ENCODE measurements at regions not wholly inside any gene's neighbourhood (a gene's known extent, or its start where the extent isn't known, plus 50 kb on each side); places are given as distances from the start of the nearest gene placed in this dataset.
"Not testable (repeated sequence)": the region's sequence is repeated elsewhere in the genome, so short reads cannot be mapped to it uniquely, and the experiment has no call there.

DNA sequence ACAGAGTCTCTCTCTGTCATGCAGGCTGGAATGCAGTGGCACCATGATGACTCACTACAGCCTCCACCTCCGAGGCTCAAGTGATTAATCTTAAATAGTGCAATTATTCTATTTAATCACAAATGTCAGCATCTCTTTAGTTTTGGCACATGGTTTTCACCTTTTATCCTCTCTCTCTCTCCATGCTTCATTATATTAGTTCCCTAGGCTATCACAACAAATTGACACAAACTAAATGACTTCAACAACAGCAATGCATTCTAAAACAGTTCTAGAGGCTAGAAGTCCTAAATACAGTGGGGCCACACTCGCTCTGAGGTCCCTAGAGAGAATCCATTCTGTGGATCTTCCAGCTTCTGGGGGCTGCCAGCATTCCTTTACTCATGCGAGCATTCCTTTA, 178.2 kb upstream of the ZNG1F start:
- peak; percentile 6 to 12 for DNase-seq (ENCODE audit: low read depth in 2 of 2)

DNA sequence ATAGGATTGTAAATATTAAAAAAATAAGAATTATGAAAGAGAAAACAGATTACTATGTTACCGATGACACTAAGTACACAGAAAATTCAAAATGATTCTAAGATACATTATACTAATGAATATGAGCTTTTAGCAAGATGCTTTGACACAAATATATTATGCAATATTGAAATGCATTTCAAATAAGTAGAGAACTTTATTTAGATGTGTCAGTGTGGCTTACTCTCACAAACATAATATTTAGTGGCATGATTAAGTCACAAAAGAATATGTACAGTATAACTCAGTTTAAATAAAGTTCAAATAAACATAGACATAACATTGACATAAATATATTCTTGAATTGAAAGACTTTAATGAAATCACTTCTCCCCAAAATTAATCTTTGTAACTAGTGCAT, 172.7 kb upstream of the ZNG1F start:
- not testable (repeated sequence) for DNase-seq (ENCODE audit: low read depth in 2 of 2)

DNA sequence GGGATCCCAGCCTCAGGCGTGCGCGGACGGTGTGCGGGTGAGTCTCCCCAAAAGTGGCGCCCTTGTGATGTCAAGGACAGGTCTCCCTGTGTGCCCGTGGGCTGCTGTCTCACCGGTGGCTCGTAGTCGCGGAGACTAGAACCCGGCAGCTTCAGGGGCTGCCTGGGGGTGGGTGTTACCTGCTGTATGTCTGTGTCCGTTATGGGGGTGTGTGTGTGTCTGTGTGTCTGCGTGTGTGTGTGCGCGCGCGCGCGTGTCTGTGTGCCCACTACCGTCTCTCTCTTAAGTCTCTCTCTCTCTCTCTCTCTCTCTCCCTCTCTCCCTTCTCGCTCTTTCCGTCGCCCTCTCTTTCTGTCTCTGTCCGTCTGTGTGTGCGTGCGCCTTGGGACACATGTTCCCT, 170.0 kb upstream of the ZNG1F start:
- peak; percentile 5 to 6 for DNase-seq (ENCODE audit: low read depth in 2 of 2)

DNA sequence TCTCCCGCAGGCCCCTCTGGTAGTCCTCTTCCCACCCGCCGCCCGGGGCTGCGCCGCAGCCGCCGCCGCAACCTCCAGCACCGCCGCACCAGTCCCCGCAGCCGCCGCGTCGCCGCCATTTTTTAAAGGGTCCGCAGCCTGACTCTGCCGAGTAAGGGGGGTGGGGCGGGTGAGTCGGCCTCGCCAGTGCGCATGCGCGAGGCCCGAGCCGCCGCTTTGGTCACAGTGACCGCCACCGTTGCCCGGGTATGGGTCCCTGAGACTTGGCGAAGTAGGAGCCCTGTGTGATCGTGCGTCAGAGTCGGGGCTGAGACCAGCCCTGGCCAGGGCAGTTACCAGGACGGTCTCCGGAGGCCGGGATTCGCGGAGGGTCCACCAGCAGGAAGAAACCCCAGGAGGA, 169.6 kb upstream of the ZNG1F start:
- DNase-seq (ENCODE audit: low read depth in 2 of 2) = peak; percentile 8 to 11

DNA sequence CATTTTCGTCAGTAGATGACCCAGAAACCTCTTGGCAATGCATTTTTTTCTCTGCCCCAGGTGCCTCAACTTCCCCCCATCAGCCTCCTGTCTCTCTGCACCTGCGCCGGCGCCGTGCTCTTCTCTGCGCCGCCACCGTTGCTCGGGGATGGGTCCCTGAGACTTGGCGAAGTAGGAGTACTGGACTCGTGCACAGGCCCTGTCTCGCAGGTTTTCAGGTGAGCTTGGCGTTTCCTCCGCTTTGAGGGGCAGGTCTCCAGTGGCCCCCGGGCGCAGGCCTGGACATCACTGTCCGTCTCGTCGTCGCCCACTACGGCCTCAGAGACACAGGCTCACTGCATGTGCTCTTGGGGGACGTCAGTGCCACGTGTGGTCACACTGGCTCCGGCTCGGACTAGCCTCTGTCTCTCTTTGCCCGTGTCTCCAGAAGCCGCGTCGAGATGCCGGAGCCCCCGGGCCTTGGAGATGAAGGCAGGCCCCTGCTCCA, 168.8 kb upstream of the ZNG1F start:
- not testable (repeated sequence) for DNase-seq (ENCODE audit: low read depth in 2 of 2)

DNA sequence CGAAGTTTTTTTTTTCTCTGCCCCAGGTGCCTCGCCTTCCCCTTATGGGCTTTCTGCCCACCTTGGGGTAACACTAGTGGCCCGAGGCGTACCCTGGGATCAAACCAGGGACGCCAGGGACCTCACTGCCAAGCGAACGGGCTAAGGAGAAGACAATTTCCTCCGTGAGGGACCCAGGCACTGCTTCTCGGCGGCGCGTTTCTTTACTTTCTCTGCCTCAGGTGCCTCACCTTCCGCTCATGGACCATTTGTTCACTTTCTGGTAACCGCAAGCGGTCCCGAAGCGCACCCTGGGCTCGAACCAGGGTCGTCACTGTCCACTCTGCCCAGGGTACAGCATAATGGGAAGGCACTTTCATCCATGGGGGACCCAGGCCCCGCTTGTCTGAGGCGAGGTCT, 168.2 kb upstream of the ZNG1F start:
- DNase-seq (ENCODE audit: low read depth in 2 of 2) = not testable (repeated sequence)

DNA sequence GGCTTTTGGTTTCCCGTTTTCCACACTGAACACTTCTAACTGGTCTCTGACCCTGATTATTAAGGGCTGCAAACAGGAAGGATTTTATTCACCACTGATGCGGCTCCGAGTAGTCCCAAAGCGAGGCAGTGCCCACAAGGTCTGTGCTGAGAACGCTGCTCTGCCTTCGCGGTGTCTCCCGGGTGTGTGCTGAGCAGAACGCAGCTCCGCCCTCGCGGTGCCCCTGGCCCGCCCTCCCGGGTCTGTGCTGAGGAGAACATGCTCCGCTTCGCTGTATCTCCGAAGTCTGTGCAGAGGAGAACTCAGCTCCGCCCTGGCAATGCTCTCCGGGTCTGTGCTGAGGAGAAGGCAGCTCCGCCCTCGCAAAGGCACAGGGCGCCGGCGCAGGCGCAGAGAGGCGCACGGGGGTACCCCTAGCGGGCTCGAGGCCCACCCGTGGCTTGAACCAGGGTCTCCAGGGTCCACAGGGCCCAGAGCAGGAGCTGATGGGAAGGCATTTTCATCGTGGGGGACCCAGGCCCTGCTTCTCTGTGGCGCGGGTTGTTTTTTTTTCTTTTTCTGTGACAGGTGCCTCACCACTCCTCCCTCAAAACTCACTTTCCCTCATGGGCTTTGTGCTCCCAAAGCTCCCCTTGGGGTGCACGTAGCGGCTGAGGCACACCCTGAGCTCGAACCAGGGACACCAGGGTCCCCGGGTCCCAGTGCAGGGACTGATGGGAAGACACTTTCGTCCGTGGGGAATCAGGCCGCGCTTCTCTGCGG, 167.7 kb upstream of the ZNG1F start:
- DNase-seq (ENCODE audit: low read depth in 2 of 2) = peak; percentile 33

DNA sequence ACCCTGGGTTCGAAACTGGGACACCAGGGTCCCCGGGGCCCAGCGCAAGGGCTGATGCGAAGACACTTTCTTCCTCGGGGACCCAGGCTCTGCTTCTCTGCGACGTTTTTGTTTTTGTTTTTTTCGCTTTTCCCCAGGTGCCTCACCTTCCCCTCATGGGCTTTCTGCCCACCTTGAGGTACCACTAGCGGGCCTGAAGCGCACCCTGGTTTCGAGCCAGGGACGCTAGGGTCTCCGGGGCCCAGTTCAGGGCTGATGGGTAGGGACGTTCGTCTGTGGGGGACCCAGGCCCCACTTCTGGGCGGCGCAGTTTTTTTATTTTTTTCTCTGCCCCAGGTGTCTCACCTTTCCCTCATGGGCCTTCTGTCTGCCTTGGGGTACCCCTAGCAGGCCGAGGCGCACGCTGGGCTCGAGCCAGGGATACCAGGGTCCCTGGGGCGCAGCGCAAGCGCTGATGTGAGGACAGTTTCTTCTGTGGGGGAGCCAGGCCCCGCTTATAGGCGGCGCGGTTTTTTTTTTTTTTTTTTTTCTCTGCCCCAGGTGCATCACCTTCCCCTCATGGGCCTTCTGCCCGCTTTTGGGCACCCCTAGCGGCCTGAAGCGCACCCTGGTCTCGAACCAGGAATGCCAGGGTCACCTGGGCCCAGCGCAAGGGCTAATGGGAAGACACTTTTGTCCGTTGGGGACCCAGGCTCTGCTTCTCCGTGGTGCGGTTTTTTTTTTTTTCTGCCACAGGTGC, 166.8 kb upstream of the ZNG1F start:
- DNase-seq (ENCODE audit: low read depth in 2 of 2) = not testable (repeated sequence)

DNA sequence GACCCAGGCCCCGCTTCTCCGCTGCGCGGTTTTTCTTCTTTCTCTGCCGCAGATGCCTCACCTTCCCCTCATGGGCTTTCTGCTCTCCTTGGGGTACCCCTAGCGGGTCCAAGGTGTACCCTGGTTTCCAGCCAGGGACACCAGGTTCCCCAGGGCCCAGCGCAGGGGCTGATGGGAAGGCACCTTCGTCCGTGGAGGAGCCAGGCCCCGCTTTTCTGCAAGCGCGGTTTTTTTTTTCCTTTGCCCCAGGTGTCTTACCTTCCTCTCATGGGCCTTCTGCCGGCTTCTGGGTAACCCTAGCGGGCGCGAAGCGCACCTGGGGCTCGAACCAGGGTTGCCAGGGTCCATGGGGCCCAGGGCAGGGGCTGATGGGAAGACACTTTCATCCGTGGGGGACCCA, 165.9 kb upstream of the ZNG1F start:
- not testable (repeated sequence) for DNase-seq (ENCODE audit: low read depth in 2 of 2)

DNA sequence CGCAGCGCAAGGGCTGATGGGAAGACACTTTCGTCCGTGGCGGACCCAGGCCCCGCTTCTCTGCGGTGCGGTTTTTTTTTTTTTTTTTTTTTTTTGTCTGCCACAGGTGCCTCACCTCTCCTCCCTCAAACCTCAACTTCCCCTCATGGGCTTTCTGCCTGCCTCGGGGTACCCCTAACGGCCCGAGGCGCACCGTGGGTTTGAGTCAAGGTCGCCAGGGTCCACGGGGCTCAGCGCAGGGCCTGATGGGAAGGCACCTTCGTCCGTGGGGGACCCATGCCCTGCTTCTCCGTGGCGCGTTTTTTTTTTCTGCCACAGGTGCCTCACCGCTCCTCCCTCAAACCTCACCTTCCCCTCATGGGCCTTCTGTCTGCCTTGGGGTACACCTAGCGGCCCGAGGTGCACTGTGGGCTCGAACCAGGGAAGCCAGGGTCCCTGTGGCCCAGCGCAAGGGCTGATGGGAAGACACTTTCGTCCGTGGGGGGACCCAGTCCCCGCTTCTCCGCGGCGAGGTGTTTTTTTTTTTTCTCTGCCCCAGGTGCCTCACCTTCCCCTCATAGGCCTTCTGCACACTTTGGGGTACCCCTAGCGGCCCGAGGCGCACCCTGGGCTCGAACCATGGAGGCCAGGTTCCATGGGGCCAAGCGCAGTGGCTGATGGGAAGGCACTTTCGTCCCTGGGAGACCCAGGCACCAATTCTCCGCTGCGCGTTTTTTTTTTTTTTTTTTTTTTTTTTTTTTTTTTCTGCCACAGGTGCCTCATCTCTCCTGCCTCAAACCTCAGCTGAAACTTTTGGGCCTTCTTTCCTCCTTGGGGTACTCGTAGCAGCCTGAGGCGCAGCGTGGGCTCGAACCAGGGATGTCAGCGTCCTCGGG, 165.2 kb upstream of the ZNG1F start:
- DNase-seq (ENCODE audit: low read depth in 2 of 2) = not testable (repeated sequence)

DNA sequence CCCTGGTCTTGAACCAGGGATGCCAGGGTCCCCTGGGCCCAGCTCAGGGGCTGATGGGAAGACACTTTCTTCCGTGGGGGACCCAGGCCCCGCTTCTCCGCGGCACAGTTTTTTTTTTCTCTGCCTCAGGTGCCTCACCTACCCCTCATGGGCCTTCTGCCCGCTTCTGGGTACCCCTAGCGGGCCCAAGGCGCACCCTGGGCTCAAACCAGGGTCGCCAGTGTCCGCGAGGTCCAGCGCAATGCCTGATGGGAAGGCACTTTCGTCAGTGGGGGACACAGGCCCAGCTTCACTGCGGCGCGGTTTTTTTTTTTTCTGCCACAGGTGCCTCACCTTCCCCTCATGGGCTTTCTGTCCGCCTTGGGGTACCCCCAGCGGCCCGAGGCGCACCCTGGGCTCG, 163.9 kb upstream of the ZNG1F start:
- DNase-seq (ENCODE audit: low read depth in 2 of 2) = not testable (repeated sequence)

DNA sequence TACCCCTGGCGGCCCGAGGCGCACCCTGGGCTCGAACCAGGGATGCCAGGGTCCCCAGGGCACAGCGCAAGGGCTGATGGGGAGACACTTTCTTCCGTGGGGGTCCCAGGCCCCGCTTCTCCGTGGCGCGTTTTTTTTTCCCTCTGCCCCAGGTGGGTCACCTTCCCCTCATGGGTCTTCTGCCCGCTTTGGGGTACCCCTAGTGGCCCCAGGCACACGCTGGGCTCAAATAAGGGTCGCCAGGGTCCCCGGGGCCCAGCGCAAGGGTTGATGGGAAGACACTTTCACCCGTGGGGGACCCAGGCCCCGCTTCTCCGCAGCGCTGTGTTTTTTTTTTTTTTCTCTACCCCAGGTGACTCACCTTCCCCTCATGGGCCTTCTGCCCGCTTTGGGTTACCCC, 163.3 kb upstream of the ZNG1F start:
- not testable (repeated sequence) for DNase-seq (ENCODE audit: low read depth in 2 of 2)

DNA sequence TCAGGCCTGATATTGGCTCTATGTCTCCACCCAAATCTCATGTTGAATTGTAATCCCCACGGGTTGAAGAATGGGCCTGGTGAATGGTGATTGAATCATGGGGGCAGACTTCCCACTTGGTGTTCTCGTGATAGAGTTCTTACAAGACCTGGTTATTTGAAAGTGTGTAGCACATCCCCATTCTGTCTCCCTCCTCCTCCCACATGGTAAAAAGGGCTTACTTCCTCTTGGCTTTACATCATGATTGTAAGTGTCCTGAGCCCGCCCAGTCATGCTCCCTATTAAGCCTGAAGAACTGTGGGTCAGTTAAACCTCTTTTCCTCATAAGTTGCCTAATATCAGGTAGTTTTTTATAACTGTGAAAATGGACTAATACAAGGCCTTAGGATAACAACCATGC, 158.8 kb upstream of the ZNG1F start:
- DNase-seq (ENCODE audit: low read depth in 2 of 2) = not testable (repeated sequence)

DNA sequence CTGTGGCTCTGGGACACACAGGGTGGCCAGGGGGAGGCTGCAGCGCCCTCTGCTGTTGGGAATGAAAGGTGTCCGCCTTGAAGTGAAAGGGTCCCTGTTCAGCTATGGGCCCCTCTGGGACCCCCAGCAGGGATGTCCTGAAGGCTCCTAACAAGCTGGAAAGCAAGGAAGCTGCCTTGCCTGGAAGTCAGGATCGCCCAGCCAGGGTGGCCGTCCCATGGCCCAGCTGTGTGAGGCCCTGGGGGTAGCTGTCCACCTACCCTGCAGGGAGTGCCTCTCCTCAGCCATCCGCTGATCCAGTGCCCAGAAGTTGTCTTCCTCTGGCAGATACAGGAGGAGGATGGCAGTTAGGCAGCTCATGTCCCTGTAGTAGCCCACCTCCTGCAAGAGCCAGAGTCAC, 143.4 kb upstream of the ZNG1F start:
- not testable (repeated sequence) for DNase-seq (ENCODE audit: low read depth in 2 of 2)

DNA sequence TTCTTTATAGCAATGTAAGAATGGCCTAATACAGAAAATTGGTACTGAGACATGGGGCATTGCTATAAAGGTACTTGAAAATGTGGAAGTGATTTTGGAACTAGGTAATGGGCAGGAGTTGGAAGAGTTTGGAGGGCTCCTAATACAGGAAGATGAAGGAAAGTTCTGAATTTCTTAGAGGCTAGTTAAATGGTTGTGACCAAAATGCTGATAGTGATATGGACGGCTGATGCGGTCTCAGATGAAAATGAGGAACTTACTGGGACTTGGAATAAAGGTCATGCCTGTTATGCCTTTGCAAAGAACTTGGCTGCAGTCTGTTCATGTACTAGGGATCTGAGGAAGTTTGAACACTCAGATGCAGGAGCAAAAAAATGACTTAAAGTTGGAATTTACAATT, 132.2 kb upstream of the ZNG1F start:
- not testable (repeated sequence) for DNase-seq (ENCODE audit: low read depth in 2 of 2)

DNA sequence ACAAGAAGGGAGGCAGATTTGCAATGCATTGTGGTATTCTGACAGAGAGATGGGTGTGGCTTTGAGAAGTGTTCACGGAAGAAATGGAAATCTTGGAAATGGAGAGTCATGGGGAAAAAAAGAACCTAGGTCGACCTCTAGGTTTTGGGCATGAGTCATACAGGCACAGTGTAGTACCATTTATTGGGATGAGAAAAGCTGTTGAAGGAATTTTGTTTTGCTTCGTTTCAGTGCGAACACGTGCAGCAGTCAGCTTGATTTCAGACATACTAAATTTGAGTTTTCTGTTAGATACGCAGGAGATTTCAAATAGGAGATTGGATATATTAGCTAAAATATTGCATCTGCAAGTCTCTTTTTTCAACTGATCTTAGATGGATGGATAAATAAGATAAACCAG, 119.8 kb upstream of the ZNG1F start:
- not testable (repeated sequence) for DNase-seq (ENCODE audit: low read depth in 2 of 2)

DNA sequence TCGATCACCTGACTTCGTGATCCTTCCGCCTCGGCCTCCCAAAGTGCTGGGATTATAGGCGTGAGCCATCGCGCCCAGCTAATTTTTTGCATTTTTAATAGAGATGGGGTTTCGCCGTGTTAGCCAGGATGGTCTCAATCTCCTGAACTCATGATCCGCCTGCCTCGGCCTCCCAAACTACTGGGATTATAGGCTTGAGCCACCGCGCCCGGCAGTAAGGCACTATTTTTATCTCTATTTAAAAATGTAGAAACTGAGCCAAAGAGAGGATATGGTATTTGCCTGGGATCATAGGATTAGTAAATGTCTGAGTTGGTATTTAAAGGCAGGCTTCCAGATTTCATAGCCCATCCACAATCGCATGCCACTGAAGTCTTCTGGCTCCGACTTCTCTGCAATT, 96.6 kb upstream of the ZNG1F start:
- not testable (repeated sequence) for DNase-seq (ENCODE audit: low read depth in 2 of 2)

DNA sequence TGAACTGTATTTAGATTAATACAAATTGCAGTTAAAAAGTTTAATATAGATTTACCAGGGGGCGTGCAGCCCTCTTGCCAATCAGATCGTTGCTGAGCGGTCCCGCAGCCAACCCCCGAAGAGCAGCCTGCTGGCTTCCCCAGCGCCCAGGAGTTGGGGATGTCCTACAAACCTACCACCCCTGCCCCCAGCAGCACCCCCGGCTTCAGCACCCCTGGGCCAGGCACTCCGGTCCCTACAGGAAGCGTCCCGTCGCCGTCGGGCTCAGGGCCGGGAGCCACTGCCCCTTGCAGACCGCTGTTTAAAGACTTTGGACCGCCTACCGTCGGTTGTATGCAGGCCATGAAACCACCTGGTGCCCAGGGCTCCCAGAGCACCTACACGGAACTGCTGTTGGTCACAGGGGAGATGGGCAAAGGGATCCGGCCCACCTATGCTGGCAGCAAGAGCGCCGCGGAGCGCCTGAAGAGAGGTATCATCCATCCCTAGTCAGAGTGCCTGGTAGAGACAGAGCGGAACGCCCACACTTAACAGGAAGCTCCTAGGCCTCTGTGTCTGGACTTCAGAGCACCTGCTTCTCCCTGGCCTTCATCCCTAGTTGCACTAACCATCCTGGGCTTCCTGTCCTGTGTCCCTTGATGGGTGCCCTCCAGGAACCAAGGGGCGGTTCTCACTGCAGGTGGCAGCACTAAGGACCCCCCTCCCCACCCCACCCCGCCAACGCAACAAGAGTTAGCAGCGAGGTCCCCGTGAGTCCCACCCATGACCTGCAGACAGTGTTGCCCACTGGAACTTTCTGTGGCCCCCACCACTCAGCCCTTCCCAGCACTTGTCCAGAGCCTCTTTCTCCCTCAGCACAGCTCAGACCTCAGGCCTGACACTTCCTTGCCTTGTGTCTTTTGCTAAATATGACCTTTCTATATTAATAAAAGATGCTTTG, 91.5 kb upstream of the ZNG1F start:
- not testable (repeated sequence) for DNase-seq (ENCODE audit: low read depth in 2 of 2)

DNA sequence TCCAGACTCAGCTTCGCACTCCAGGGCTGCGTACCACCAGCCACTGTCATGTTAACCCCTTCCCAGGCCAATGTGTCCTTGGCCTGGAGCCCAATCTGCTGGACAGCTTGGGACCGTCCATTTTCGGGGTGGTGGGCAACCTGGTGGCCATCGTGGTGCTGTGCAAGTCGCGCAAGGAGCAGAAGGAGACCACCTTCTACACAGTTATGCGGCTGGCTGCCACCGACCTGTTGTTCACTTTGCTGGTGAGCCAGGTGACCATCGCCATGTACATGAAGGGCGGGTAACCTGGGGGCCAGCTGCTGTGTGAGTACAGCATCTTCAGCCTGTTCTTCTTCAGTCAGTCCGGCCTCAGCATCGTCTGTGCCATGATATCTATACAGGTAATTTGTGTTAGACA, 90.3 kb upstream of the ZNG1F start:
- DNase-seq (ENCODE audit: low read depth in 2 of 2) = not testable (repeated sequence)

DNA sequence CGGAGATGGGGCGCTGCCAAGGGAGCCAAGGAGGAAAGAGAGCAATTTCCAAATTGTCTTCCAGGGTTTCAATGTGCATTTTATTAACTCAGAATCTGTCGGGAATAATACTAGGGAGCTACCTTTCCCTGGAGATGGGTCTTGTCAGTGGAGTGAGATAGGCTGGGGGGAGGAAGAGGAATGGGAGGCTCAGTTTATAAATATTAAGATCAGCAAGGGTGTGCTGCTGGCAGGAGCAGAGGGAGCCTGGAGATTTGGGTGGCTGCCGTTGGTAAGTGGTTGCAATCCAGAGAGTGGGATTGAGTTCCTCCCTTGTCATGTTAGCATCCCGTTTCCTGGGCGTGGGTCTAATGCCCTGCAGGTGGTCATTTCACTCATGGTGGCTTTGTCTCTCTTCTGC, 89.9 kb upstream of the ZNG1F start:
- not testable (repeated sequence) for DNase-seq (ENCODE audit: low read depth in 2 of 2)

All from fibroblast of skin of left biceps (primary cell).